ENCODE measurements at regions not wholly inside any gene's neighbourhood (a gene's known extent, or its start where the extent isn't known, plus 50 kb on each side); places are given as distances from the start of the nearest gene placed in this dataset.

- Mint-ChIP-seq H3K27me3 (ENCODE audit: insufficient read depth, unreplicated experiment) (no peaks in the 10 kb centered on the region), H3K36me3 (ENCODE audit: insufficient read depth, unreplicated experiment) (no peaks in the 10 kb centered on the region), H3K4me1 (ENCODE audit: low read depth, unreplicated experiment) (peaks cover 7% of the 10 kb centered on the region), H3K27ac (ENCODE audit: unreplicated experiment) (no peak overlapping the region), H3K9me3 (ENCODE audit: unreplicated experiment) (peaks cover 5% of the 10 kb centered on the region), H3K4me3 (ENCODE audit: unreplicated experiment) (no peak overlapping the region)
- no peaks in the 10 kb centered on the region for H3K36me3 ChIP-seq (ENCODE audit: control insufficient read depth, insufficient read depth, low read length)
- CTCF ChIA-PET = interaction anchor here (0.6 kb wide), 1 partner anchor 454 kb away, joined by 3 read pairs; no protein-coding TSS in a partner anchor
- H3K27me3 ChIP-seq (replicated peaks; ENCODE audit: control insufficient read depth, insufficient read depth, low read length) = no peaks in the 10 kb centered on the region
- no TSS peak for BruUV-seq (replicated peaks)
- POLR2A ChIA-PET = no interaction called here
- H3K4me1 ChIP-seq = 0 out of 2 replicates have a peak, but pooled peaks cover 3% of the 10 kb centered on the region
- intact Hi-C loops (cut with micrococcal nuclease; ENCODE audit: unreplicated experiment) = no loop called here
- peaks cover 8% of the 10 kb centered on the region for H3K9me3 ChIP-seq
- no peak for DNase-seq
- TF ChIP-seq CTCF (IDR thresholded peaks at IDR 0.05; ENCODE audit: insufficient read depth in 1 of 2, low read depth in 1 of 2, low read length in 1 of 2, severe bottlenecking in 1 of 2, unreplicated experiment in 1 of 2) = no peak
- H3K4me3 ChIP-seq (ENCODE audit: low read depth, low read length) = no peak overlapping the region
These were observed 603.5 kb upstream of the HS6ST1 start for GRCh38 chr2:128922154-128922553.

GRCh38 chr2:128925631-128926030, 607.0 kb upstream of the HS6ST1 start:
- Histone ChIP-seq H3K4me3 (ENCODE audit: low read depth, low read length) (no peak overlapping the region), H3K27me3 (replicated peaks; ENCODE audit: control insufficient read depth, insufficient read depth, low read length) (no peaks in the 10 kb centered on the region; the same call in 1 of the 2 replicates), H3K9me3 (peaks cover 4% of the 10 kb centered on the region; the same call in 1 of the 2 replicates), H3K36me3 (ENCODE audit: control insufficient read depth, insufficient read depth, low read length) (no peaks in the 10 kb centered on the region), H3K4me1 (0 out of 2 replicates have a peak, but pooled peaks cover 3% of the 10 kb centered on the region)
- ChIA-PET POLR2A (no interaction called here), CTCF (no interaction called here)
- peaks cover 3% of the 10 kb centered on the region for H3K27me3 Mint-ChIP-seq (ENCODE audit: insufficient read depth, unreplicated experiment)
- no TSS peak for BruUV-seq (replicated peaks)
- H3K27ac Mint-ChIP-seq (ENCODE audit: unreplicated experiment) = no peak overlapping the region
- intact Hi-C loops (cut with micrococcal nuclease; ENCODE audit: unreplicated experiment) = loop anchor here (1.0 kb wide), 1 partner anchor 34 kb away; no protein-coding TSS in a partner anchor
- H3K4me1 Mint-ChIP-seq (ENCODE audit: low read depth, unreplicated experiment) = peaks cover 7% of the 10 kb centered on the region
- no peaks in the 10 kb centered on the region for H3K36me3 Mint-ChIP-seq (ENCODE audit: insufficient read depth, unreplicated experiment)
- H3K9me3 Mint-ChIP-seq (ENCODE audit: unreplicated experiment) = peaks cover 14% of the 10 kb centered on the region
- no peak for DNase-seq
- no peak for TF ChIP-seq CTCF (IDR thresholded peaks at IDR 0.05; ENCODE audit: insufficient read depth in 1 of 2, low read depth in 1 of 2, low read length in 1 of 2, severe bottlenecking in 1 of 2, unreplicated experiment in 1 of 2)
- H3K4me3 Mint-ChIP-seq (ENCODE audit: unreplicated experiment) = no peak overlapping the region

DNA sequence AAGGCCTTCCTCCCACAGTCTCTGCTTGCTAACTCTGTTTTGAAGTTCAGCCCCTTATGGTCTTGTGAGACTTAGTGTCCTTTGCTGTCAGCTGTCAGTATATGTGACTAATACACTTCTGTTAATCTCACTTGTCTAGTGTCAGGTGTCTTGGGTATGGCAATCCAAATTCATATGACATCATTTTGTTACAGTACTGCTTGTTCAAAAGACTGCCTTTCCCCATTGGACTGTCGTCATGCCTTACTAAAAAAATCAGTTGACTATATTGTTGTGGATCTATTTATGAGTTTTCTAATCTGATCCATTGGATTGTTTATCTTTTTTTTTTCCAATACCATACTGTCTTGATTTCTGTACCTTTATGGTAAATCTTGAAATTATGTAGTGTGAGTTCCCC, 611.4 kb upstream of the HS6ST1 start:
- Mint-ChIP-seq H3K36me3 (ENCODE audit: insufficient read depth, unreplicated experiment) (no peaks in the 10 kb centered on the region), H3K9me3 (ENCODE audit: unreplicated experiment) (peaks cover 14% of the 10 kb centered on the region), H3K4me3 (ENCODE audit: unreplicated experiment) (no peak overlapping the region), H3K27me3 (ENCODE audit: insufficient read depth, unreplicated experiment) (peaks cover 13% of the 10 kb centered on the region), H3K4me1 (ENCODE audit: low read depth, unreplicated experiment) (no peaks in the 10 kb centered on the region), H3K27ac (ENCODE audit: unreplicated experiment) (no peak overlapping the region)
- no TSS peak for BruUV-seq (replicated peaks)
- intact Hi-C loops (cut with micrococcal nuclease; ENCODE audit: unreplicated experiment) = no loop called here
- Histone ChIP-seq H3K9me3 (peaks cover 4% of the 10 kb centered on the region; the same call in 1 of the 2 replicates), H3K4me3 (ENCODE audit: low read depth, low read length) (no peak overlapping the region), H3K36me3 (ENCODE audit: control insufficient read depth, insufficient read depth, low read length) (no peaks in the 10 kb centered on the region), H3K27me3 (replicated peaks; ENCODE audit: control insufficient read depth, insufficient read depth, low read length) (no peaks in the 10 kb centered on the region; the same call in 1 of the 2 replicates), H3K4me1 (no peaks in the 10 kb centered on the region)
- no peak for TF ChIP-seq CTCF (IDR thresholded peaks at IDR 0.05; ENCODE audit: insufficient read depth in 1 of 2, low read depth in 1 of 2, low read length in 1 of 2, severe bottlenecking in 1 of 2, unreplicated experiment in 1 of 2)
- ChIA-PET POLR2A (no interaction called here), CTCF (no interaction called here)
- no peak for DNase-seq

Data from Caco-2 (cell line).